Tibial nerve (tissue), 4 donors: ENCODE measurements at regions not wholly inside any gene's neighbourhood (a gene's known extent, or its start where the extent isn't known, plus 50 kb on each side); places are given as distances from the start of the nearest gene placed in this dataset.

Experiments used
- DNase-seq, 2 donors: peaks; one replicate each; pipeline ENCODE4 v3.0.0-alpha.2; 2019; ENCODE audit warnings: low spot score in 2 of 2
- H3K27ac ChIP-seq, 4 donors: fragments of 200-600 bp; sonication (generic) in 3 of 4; one replicate each; pipeline ENCODE4 v1.5.1; 2017 to 2019; ENCODE audit warnings: mild to moderate bottlenecking in 1 of 4
- H3K27me3 ChIP-seq, 2 donors: fragments of 200-600 bp; sonication (generic) in 1 of 2; one replicate each; pipeline versions ENCODE4 v1.5.1 to v1.6.0; 2017 to 2019
- H3K36me3 ChIP-seq, 3 donors: fragments of 200-600 bp; sonication (generic); one replicate each; pipeline ENCODE4 v1.5.1; 2018 to 2019
- H3K4me1 ChIP-seq, 4 donors: fragments of 200-600 bp; sonication (generic) in 3 of 4; one replicate each; pipeline ENCODE4 v1.5.1; 2017 to 2019
- H3K4me3 ChIP-seq, 4 donors: fragments of 200-600 bp; sonication (generic) in 3 of 4; one replicate each; pipeline ENCODE4 v1.5.1; 2017 to 2019; ENCODE audit warnings: mild to moderate bottlenecking in 1 of 4, moderate library complexity in 1 of 4
- H3K9me3 ChIP-seq, 4 donors: fragments of 200-600 bp; sonication (generic) in 3 of 4; one replicate each; pipeline ENCODE4 v1.5.1; 2017 to 2019
- CTCF ChIP-seq, 5 experiments: fragments of 200-600 bp in 3 of 5; fragments of 450-650 bp in 2 of 5; sonication (generic) in 3 of 5; IDR thresholded peaks; one replicate each; pipeline ENCODE4 v1.5.1; 2016 to 2019; ENCODE audit warnings: antibody characterized with exemption in 5 of 5, mild to moderate bottlenecking in 3 of 5, moderate library complexity in 2 of 5
- EP300 ChIP-seq, 2 donors: sonication (generic); formaldehyde crosslinking; IDR thresholded peaks; one replicate each; pipeline ENCODE4 v1.6.1; 2017; ENCODE audit warnings: antibody characterized with exemption in 2 of 2, mild to moderate bottlenecking in 1 of 2
- POLR2A ChIP-seq, 2 donors: fragments of 450-650 bp; IDR thresholded peaks; one replicate each; pipeline ENCODE4 v1.6.1; 2017; ENCODE audit warnings: antibody characterized with exemption in 2 of 2, mild to moderate bottlenecking in 2 of 2, moderate library complexity in 2 of 2
- WGBS, 2 donors: methylation state at CpG; one replicate each; pipeline ENCODE4 v1.1.5; 2018; 5-methylcytosine and 5-hydroxymethylcytosine counted together

GRCh38 chr10:10432296-10433035 is 585.2 kb upstream of the CELF2 start:
- H3K27me3 ChIP-seq, result no peaks in the 10 kb centered on the region
- 51 to 53% methylated on average over 9 of the region's 9 CpGs for WGBS, 2 donors
- no peak overlapping the region for H3K4me3 ChIP-seq
- DNase-seq, result no peak
- H3K36me3 ChIP-seq, result no peaks in the 10 kb centered on the region
- H3K27ac ChIP-seq, result no peak overlapping the region
- peaks cover 0 to 3% (median 0%) of the 10 kb centered on the region in 4 donors for H3K9me3 ChIP-seq
- TF ChIP-seq EP300 (IDR thresholded peaks at IDR 0.05) (no peak), POLR2A (IDR thresholded peaks at IDR 0.05) (no peak), CTCF (IDR thresholded peaks at IDR 0.05) (no peak)
- no peaks in the 10 kb centered on the region for H3K4me1 ChIP-seq

- Histone ChIP-seq H3K9me3 (peaks cover 0 to 3% (median 0%) of the 10 kb centered on the region in 4 donors), H3K36me3 (no peaks in the 10 kb centered on the region), H3K27me3 (no peaks in the 10 kb centered on the region), H3K4me3 (no peak overlapping the region), H3K4me1 (no peaks in the 10 kb centered on the region), H3K27ac (no peak overlapping the region)
- no peak for DNase-seq
- no peak for TF ChIP-seq EP300 (IDR thresholded peaks at IDR 0.05)
- no peak for TF ChIP-seq CTCF (IDR thresholded peaks at IDR 0.05)
- no peak for TF ChIP-seq POLR2A (IDR thresholded peaks at IDR 0.05)
- 96 to 97% methylated on average over 4 of the region's 4 CpGs for WGBS, 2 donors
Observed at GRCh38 chr10:10434312-10434711, 583.4 kb upstream of the CELF2 start.

GRCh38 chr10:10437886-10438285 is 579.8 kb upstream of the CELF2 start:
- Histone ChIP-seq H3K27me3 (no peaks in the 10 kb centered on the region), H3K4me1 (no peaks in the 10 kb centered on the region), H3K9me3 (peaks cover 0 to 3% (median 0%) of the 10 kb centered on the region in 4 donors), H3K27ac (no peak overlapping the region), H3K4me3 (no peak overlapping the region), H3K36me3 (no peaks in the 10 kb centered on the region)
- 81 to 87% methylated on average over 4 of the region's 4 CpGs for WGBS, 2 donors
- DNase-seq, result no peak
- TF ChIP-seq CTCF (IDR thresholded peaks at IDR 0.05) (no peak), EP300 (IDR thresholded peaks at IDR 0.05) (no peak), POLR2A (IDR thresholded peaks at IDR 0.05) (no peak)

- no peak overlapping the region for H3K27ac ChIP-seq
- no peaks in the 10 kb centered on the region for H3K4me1 ChIP-seq
- TF ChIP-seq POLR2A (IDR thresholded peaks at IDR 0.05), result no peak
- no peak for TF ChIP-seq CTCF (IDR thresholded peaks at IDR 0.05)
- no peak for TF ChIP-seq EP300 (IDR thresholded peaks at IDR 0.05)
- WGBS, 2 donors, result 25 to 32% methylated on average over 1 of the region's 1 CpG
- H3K9me3 ChIP-seq, result peaks cover 0 to 3% (median 0%) of the 10 kb centered on the region in 4 donors
- H3K27me3 ChIP-seq, result no peaks in the 10 kb centered on the region
- no peak for DNase-seq
- no peak overlapping the region for H3K4me3 ChIP-seq
- no peaks in the 10 kb centered on the region for H3K36me3 ChIP-seq
Observed at GRCh38 chr10:10438335-10439100, 579.2 kb upstream of the CELF2 start.

GRCh38 chr10:10456856-10457255 is 560.8 kb upstream of the CELF2 start:
- TF ChIP-seq POLR2A (IDR thresholded peaks at IDR 0.05) (no peak), CTCF (IDR thresholded peaks at IDR 0.05) (no peak), EP300 (IDR thresholded peaks at IDR 0.05) (no peak)
- no peak overlapping the region for H3K4me3 ChIP-seq
- no peaks in the 10 kb centered on the region for H3K9me3 ChIP-seq
- H3K27ac ChIP-seq, result no peak overlapping the region
- no peak for DNase-seq
- 84 to 86% methylated on average over 2 of the region's 2 CpGs for WGBS, 2 donors
- H3K4me1 ChIP-seq, result no peaks in the 10 kb centered on the region
- no peaks in the 10 kb centered on the region for H3K36me3 ChIP-seq
- H3K27me3 ChIP-seq, result no peaks in the 10 kb centered on the region
